ENCODE measurements at regions not wholly inside any gene's neighbourhood (a gene's known extent, or its start where the extent isn't known, plus 50 kb on each side); places are given as distances from the start of the nearest gene placed in this dataset.

DNA sequence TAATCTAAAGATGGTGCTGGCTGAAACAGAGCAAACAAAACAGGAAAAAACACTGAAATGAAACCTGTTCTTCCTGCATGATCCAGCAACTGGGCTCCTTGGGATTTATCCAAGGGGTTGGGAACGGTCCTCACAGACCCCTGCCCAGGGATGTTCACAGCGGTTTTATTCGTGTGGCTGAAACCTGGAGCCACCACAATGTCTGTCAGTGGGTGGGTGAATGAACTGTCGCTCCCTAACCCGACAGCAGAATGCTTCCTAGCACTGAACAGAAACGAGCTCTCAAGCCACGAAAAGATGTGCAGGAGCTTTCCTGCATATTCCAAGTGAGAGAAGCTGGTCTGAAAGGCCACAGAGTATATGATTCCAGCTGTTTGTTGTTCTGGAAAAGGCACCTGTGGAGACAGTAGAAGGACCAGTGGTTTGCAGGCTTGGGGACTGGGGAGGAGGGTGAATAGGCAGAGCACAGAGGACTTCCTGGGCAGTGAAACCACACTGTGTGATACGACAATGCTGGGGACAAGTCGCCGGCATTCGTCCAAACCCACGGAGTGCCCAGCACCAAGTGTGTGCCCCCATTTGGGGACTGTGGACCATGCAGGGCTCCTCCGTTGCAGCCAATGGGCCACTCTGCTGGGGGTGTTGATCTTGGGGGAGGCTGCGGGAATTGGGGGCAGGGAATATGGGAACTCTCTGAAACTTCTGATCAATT lies 73.9 kb downstream of the TEX29 start:
- Histone ChIP-seq H3K9me3 (ENCODE audit: low read depth) (no peaks in the 10 kb centered on the region), H4K20me1 (ENCODE audit: low read depth) (no peaks in the 10 kb centered on the region), H3K27me3 (no peaks in the 10 kb centered on the region), H3K4me3 (no peak overlapping the region), H3F3A (ENCODE audit: low read depth) (no peaks in the 10 kb centered on the region), H3K9ac (no peak overlapping the region), H3K79me2 (ENCODE audit: low read depth) (no peaks in the 10 kb centered on the region), H3K36me3 (no peaks in the 10 kb centered on the region), H3K27ac (no peak overlapping the region), H2AFZ (replicated peaks) (no peak overlapping the region), H3K4me1 (no peaks in the 10 kb centered on the region), H3K4me2 (no peak overlapping the region)
- Mint-ChIP-seq H3K4me1 (peaks cover 4% of the 10 kb centered on the region), H3K4me3 (no peak overlapping the region), H3K36me3 (no peaks in the 10 kb centered on the region), H3K9me3 (peaks cover 2% of the 10 kb centered on the region), H3K27me3 (ENCODE audit: insufficient read depth, low read depth) (peaks cover 4% of the 10 kb centered on the region), H3K27ac (no peak overlapping the region)
- DNase-seq (ENCODE audit: low spot score): no peak
- TF ChIP-seq EZH2phosphoT487 (IDR thresholded peaks at IDR 0.05): no peak
- no peak for TF ChIP-seq EZH2 (IDR thresholded peaks at IDR 0.05)
- TF ChIP-seq, protein P1, sequence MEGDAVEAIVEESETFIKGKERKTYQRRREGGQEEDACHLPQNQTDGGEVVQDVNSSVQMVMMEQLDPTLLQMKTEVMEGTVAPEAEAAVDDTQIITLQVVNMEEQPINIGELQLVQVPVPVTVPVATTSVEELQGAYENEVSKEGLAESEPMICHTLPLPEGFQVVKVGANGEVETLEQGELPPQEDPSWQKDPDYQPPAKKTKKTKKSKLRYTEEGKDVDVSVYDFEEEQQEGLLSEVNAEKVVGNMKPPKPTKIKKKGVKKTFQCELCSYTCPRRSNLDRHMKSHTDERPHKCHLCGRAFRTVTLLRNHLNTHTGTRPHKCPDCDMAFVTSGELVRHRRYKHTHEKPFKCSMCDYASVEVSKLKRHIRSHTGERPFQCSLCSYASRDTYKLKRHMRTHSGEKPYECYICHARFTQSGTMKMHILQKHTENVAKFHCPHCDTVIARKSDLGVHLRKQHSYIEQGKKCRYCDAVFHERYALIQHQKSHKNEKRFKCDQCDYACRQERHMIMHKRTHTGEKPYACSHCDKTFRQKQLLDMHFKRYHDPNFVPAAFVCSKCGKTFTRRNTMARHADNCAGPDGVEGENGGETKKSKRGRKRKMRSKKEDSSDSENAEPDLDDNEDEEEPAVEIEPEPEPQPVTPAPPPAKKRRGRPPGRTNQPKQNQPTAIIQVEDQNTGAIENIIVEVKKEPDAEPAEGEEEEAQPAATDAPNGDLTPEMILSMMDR (IDR thresholded peaks at IDR 0.05): no peak

DNA sequence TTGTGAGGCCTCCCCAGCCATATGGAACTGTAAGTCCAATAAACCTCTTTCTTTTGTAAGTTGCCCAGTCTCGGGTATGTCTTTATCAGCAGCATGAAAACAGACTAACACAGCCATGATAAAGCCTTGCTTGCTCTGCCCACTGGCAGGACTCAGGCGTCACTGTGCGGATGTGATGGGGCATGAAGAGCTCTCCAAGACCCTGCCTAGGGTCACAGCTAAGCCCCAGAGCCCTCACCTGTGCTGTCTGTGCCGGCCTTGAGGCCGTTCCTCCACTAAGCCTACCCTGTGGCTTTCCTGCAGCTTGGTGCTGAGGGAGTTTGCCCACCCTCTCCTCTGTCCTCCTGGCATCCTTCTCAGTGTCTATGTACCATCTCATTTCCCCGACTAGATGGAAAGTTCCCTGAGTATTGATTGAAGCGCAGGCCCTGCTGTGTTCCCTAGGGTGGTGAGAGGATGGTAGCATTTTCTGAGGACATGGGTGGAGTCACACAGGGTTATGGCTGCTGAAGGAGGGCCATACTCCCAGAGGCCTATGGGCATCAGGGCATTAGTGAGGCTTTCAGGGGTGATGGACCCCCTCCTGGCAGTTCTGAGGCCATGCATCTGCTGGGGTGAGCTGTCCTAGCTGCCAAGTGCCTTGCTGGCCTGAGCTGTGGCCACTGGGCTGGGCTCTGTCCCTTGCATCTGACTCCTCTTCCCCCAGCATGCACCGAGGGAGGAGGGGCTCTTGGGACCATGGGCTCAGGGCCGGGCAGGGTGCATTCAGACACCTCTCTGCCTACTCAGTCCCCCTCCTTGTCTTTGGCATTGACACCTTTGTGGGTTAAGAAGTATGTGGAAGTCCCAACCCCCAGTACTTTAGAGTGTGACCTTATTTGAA lies 75.3 kb downstream of the TEX29 start:
- no peak overlapping the region for H3K27ac ChIP-seq
- no peaks in the 10 kb centered on the region for H3K4me1 ChIP-seq
- H3K79me2 ChIP-seq (ENCODE audit: low read depth): no peaks in the 10 kb centered on the region
- H3K36me3 ChIP-seq: no peaks in the 10 kb centered on the region
- H3K27ac Mint-ChIP-seq: no peak overlapping the region
- H3F3A ChIP-seq (ENCODE audit: low read depth): no peaks in the 10 kb centered on the region
- no peak for DNase-seq (ENCODE audit: low spot score)
- no peak overlapping the region for H2AFZ ChIP-seq (replicated peaks)
- TF ChIP-seq, protein P1 (IDR thresholded peaks at IDR 0.05): no peak
- no peak for TF ChIP-seq EZH2 (IDR thresholded peaks at IDR 0.05)
- TF ChIP-seq EZH2phosphoT487 (IDR thresholded peaks at IDR 0.05): no peak
- no peak overlapping the region for H3K4me2 ChIP-seq
- H3K27me3 ChIP-seq: no peaks in the 10 kb centered on the region
- peaks cover 3% of the 10 kb centered on the region for H3K9me3 Mint-ChIP-seq
- peaks cover 3% of the 10 kb centered on the region for H3K27me3 Mint-ChIP-seq (ENCODE audit: insufficient read depth, low read depth)
- no peak overlapping the region for H3K4me3 ChIP-seq
- no peaks in the 10 kb centered on the region for H3K9me3 ChIP-seq (ENCODE audit: low read depth)
- H3K4me3 Mint-ChIP-seq: no peak overlapping the region
- H3K9ac ChIP-seq: no peak overlapping the region
- H3K36me3 Mint-ChIP-seq: no peaks in the 10 kb centered on the region
- peaks cover 2% of the 10 kb centered on the region for H3K4me1 Mint-ChIP-seq
- H4K20me1 ChIP-seq (ENCODE audit: low read depth): no peaks in the 10 kb centered on the region

DNA sequence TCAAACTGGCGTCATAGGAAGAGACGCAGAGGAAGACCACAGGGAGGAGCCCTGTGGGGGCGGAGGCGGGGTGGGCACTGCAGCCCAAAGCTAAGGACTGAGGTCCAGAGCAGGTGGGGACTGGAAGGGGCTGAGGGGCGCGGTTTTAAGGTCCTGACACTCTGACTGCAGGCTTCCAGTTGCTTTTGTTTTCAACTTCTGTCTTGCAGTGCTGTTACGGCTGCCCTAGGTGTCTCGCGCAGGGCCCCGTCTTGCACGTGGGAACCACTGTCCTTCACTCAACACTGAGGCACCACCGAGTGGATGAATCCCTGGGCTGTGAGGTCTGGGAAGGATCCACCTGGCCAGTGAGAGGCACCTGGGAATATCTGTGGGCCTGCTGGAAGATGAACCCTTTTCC lies 76.0 kb downstream of the TEX29 start:
- H3F3A ChIP-seq (ENCODE audit: low read depth): no peaks in the 10 kb centered on the region
- H3K36me3 Mint-ChIP-seq: no peaks in the 10 kb centered on the region
- no peak overlapping the region for H3K4me2 ChIP-seq
- peaks cover 3% of the 10 kb centered on the region for H3K9me3 Mint-ChIP-seq
- H4K20me1 ChIP-seq (ENCODE audit: low read depth): no peaks in the 10 kb centered on the region
- no peak overlapping the region for H3K9ac ChIP-seq
- no peak overlapping the region for H2AFZ ChIP-seq (replicated peaks)
- no peak overlapping the region for H3K4me3 ChIP-seq
- peaks cover 2% of the 10 kb centered on the region for H3K4me1 Mint-ChIP-seq
- H3K4me1 ChIP-seq: no peaks in the 10 kb centered on the region
- no peaks in the 10 kb centered on the region for H3K79me2 ChIP-seq (ENCODE audit: low read depth)
- no peaks in the 10 kb centered on the region for H3K36me3 ChIP-seq
- no peaks in the 10 kb centered on the region for H3K27me3 ChIP-seq
- H3K27ac Mint-ChIP-seq: no peak overlapping the region
- DNase-seq (ENCODE audit: low spot score): no peak
- peaks cover 3% of the 10 kb centered on the region for H3K27me3 Mint-ChIP-seq (ENCODE audit: insufficient read depth, low read depth)
- H3K27ac ChIP-seq: no peak overlapping the region
- TF ChIP-seq, protein P1 (IDR thresholded peaks at IDR 0.05): no peak
- no peak for TF ChIP-seq EZH2 (IDR thresholded peaks at IDR 0.05)
- no peak for TF ChIP-seq EZH2phosphoT487 (IDR thresholded peaks at IDR 0.05)
- no peaks in the 10 kb centered on the region for H3K9me3 ChIP-seq (ENCODE audit: low read depth)
- no peak overlapping the region for H3K4me3 Mint-ChIP-seq
